Panc1 (cell line): ENCODE measurements at regions not wholly inside any gene's neighbourhood (a gene's known extent, or its start where the extent isn't known, plus 50 kb on each side); places are given as distances from the start of the nearest gene placed in this dataset.

ENCODE experiments used
- ATAC-seq: fragments of 200-7000 bp; cut with Tn5 transposase; 2 replicates; pipeline ENCODE4 v1.9.1; 2020; ENCODE audit warnings: mild to moderate bottlenecking, moderate library complexity
- BruUV-seq: library from RNA; stranded (reverse); fragments of 400-500 nt; replicated peaks from 2 replicates; lab custom pipeline; 2021; lab: Mats Ljungman, UMichigan
- CTCF ChIA-PET: fragments of 300-600 bp; sonication (Branson Sonifier 250); formaldehyde crosslinking; loops from one replicate; lab custom pipeline; 2022; ENCODE audit warnings: antibody characterized with exemption; lab: Charles Lee
- POLR2A ChIA-PET: fragments of 300-600 bp; sonication (Branson Sonifier 250); formaldehyde crosslinking; loops from one replicate; lab custom pipeline; 2022; ENCODE audit warnings: antibody characterized with exemption; lab: Charles Lee
- DNase-seq: peaks from one replicate; pipeline ENCODE4 v3.0.0-alpha.2; 2010; ENCODE audit warnings: low read depth, low spot score
- H3K27ac ChIP-seq: 2 replicates; pipeline ENCODE4 v1.5.1; 2011; ENCODE audit warnings: mild to moderate bottlenecking, low read length, inconsistent platforms
- H3K27me3 ChIP-seq: fragments of 200-500 bp; sonication (Bioruptor generic); 2 replicates; pipeline ENCODE4 v1.6.0; 2014; ENCODE audit warnings: low read length, inconsistent platforms; ENCODE audit not compliant: control insufficient read depth, insufficient read depth
- H3K36me3 ChIP-seq: fragments of 200-500 bp; sonication (Bioruptor generic); 2 replicates; pipeline ENCODE4 v1.5.1; 2014; ENCODE audit warnings: inconsistent platforms, mild to moderate bottlenecking, low read length, moderate library complexity; ENCODE audit not compliant: control insufficient read depth, insufficient read depth
- H3K4me1 ChIP-seq: 2 replicates; pipeline ENCODE4 v1.5.1; 2011; ENCODE audit warnings: inconsistent platforms, mild to moderate bottlenecking, low read length, moderate library complexity; ENCODE audit not compliant: control insufficient read depth, insufficient read depth
- H3K4me3 ChIP-seq, 2 experiments: 2 replicates each; pipeline ENCODE4 v1.5.1; 2011 to 2012; ENCODE audit warnings: low read depth in 2 of 2, low read length in 2 of 2, mild to moderate bottlenecking in 2 of 2, inconsistent platforms in 1 of 2, moderate library complexity in 1 of 2
- H3K9me3 ChIP-seq: fragments of 200-500 bp; sonication (Bioruptor generic); 2 replicates; pipeline ENCODE4 v1.5.1; 2014; ENCODE audit warnings: low read depth, mild to moderate bottlenecking, inconsistent platforms, low read length, moderate library complexity; ENCODE audit not compliant: control insufficient read depth, insufficient read depth
- CTCF ChIP-seq: fragments of 450-650 bp; IDR thresholded peaks from 2 replicates; pipeline ENCODE4 v1.5.1; 2017; ENCODE audit warnings: mild to moderate bottlenecking
- POLR2AphosphoS5 ChIP-seq: IDR thresholded peaks from 2 replicates; pipeline ENCODE4 v1.6.1; 2012; ENCODE audit warnings: mild to moderate bottlenecking, low read depth, low read length, moderate library complexity
- REST ChIP-seq, 2 experiments: IDR thresholded peaks; 2 replicates each; pipeline ENCODE4 v1.6.1; 2011 to 2012; ENCODE audit warnings: low read depth in 2 of 2, control low read depth in 1 of 2, low read length in 1 of 2, mild to moderate bottlenecking in 1 of 2, moderate library complexity in 1 of 2; ENCODE audit not compliant: insufficient read depth in 1 of 2
- SIN3A ChIP-seq: IDR thresholded peaks from 2 replicates; pipeline ENCODE4 v1.6.1; 2012; ENCODE audit warnings: low read depth, mild to moderate bottlenecking, low read length, moderate library complexity, borderline replicate concordance; ENCODE audit not compliant: insufficient read depth
- TCF7L2 ChIP-seq: IDR thresholded peaks from 2 replicates; pipeline ENCODE4 v1.6.1; 2011; ENCODE audit warnings: mild to moderate bottlenecking, low read depth, low read length, inconsistent platforms
- in situ Hi-C: cut with HindIII; loops from 2 replicates; pipeline ENCODE4 v1.10.0; 2016; ENCODE audit warnings: low sequenced_read_pairs, low pct_unique_long_range_greater_than_20kb
- intact Hi-C: fragments of 100-400 bp; cut with micrococcal nuclease; formaldehyde crosslinking; loops from one replicate; pipeline ENCODE4 v1.10.0; 2022; ENCODE audit not compliant: unreplicated experiment

DNA sequence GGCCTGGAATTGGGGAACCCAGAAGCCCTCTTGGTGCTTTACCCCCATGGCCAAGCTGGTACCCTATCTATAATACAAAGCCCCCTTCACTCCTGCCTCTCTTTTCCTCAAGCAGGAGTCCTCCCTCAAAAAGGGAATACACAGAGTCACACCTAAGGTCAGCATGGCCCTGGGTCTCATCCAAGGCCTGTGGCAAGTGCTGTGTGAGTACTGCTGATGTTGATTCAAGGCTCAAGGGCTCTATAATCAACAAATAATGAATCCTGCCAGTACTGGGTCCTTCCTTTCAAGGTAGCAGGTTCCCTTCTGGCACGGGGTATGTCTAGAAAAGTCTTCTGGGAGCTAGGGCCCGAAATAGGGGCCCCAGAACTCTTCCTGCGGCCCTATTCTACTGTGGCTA lies 187.3 kb downstream of the CYB561 start:
- H3K9me3 ChIP-seq, result no peaks in the 10 kb centered on the region
- intact Hi-C loops, result no loop called here
- POLR2A ChIA-PET, result interaction anchor here (0.5 kb wide), 1 partner anchor 18 kb away, joined by 3 read pairs; no protein-coding TSS in a partner anchor
- in situ Hi-C loops, result no loop called here
- H3K36me3 ChIP-seq, result no peaks in the 10 kb centered on the region
- CTCF ChIA-PET, result no interaction called here
- no peak for DNase-seq
- H3K4me1 ChIP-seq, result no peaks in the 10 kb centered on the region
- BruUV-seq, result no TSS peak
- no peaks in the 10 kb centered on the region for H3K27me3 ChIP-seq
- TF ChIP-seq REST (IDR thresholded peaks at IDR 0.05; ENCODE audit: insufficient read depth in 1 of 2, low read depth in 2 of 2, low read length in 1 of 2), result no peak
- TF ChIP-seq CTCF, result no peak
- no peak for TF ChIP-seq TCF7L2
- TF ChIP-seq POLR2AphosphoS5, result no peak
- TF ChIP-seq SIN3A, result no peak
- no peak for ATAC-seq
- no peak overlapping the region for H3K27ac ChIP-seq
- H3K4me3 ChIP-seq, result no peak overlapping the region

DNA sequence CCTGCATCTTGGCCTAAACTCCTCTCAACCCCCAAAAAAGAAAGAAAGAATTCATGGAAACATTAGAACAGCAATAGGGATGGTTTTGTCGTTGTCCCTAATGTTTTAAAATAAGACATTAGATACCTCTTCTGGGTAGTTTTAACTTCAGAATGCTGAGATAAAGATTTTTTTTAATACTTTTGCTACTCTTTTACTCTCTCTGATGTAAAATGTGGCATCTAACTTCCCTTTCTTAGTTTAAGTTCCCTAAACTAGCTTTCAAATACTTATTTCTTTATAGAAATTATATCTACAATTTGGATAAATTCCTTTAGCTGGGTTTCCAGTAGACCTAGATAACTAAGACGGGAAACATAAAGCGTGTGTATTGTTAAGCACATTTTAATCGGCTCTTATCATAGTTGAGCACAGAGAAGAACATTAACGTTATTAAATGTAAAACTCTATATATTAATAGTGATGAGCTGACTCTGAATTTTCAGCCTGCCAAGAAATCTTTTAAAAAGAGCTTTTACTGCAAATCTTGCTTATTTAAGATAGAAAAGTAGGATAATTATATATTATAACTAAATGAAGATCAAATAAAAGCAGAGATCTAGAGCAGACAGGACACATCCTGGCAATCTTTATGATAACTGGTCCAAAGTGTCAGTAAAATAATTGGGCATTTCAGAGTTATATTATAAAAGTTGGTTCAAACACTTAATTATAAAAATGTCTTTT lies 183.2 kb downstream of the CYB561 start:
- no peak overlapping the region for H3K27ac ChIP-seq
- DNase-seq (no peak), ATAC-seq (no peak)
- H3K4me1 ChIP-seq, result no peaks in the 10 kb centered on the region
- BruUV-seq, result no TSS peak
- no peak overlapping the region for H3K4me3 ChIP-seq
- ChIA-PET CTCF (no interaction called here), POLR2A (no interaction called here)
- TF ChIP-seq POLR2AphosphoS5, result no peak
- TF ChIP-seq REST (IDR thresholded peaks at IDR 0.05; ENCODE audit: insufficient read depth in 1 of 2, low read depth in 2 of 2, low read length in 1 of 2), result no peak
- TF ChIP-seq CTCF, result no peak
- no peak for TF ChIP-seq SIN3A
- TF ChIP-seq TCF7L2, result no peak
- intact Hi-C loops (no loop called here), in situ Hi-C loops (no loop called here)
- no peaks in the 10 kb centered on the region for H3K27me3 ChIP-seq
- H3K9me3 ChIP-seq, result no peaks in the 10 kb centered on the region
- H3K36me3 ChIP-seq, result no peaks in the 10 kb centered on the region
